NCI-H146 treated with DMSO at 0.1 percent for 48 hours (cell line): ENCODE measurements at regions not wholly inside any gene's neighbourhood (a gene's known extent, or its start where the extent isn't known, plus 50 kb on each side); places are given as distances from the start of the nearest gene placed in this dataset.
A peak's percentile ranks its signal among the peaks of the same experiment; 100 is the strongest.
"Not testable (repeated sequence)": the region's sequence is repeated elsewhere in the genome, so short reads cannot be mapped to it uniquely, and the experiment has no call there.

ENCODE experiments used
- DNase-seq: peaks from one replicate; lab custom pipeline; 2025; ENCODE audit not compliant: unreplicated experiment; lab: John Stamatoyannopoulos, UW

- no peak for DNase-seq
These were observed 195.7 kb downstream of the IGLL1 start for GRCh38 chr22:23384431-23384830.

DNA sequence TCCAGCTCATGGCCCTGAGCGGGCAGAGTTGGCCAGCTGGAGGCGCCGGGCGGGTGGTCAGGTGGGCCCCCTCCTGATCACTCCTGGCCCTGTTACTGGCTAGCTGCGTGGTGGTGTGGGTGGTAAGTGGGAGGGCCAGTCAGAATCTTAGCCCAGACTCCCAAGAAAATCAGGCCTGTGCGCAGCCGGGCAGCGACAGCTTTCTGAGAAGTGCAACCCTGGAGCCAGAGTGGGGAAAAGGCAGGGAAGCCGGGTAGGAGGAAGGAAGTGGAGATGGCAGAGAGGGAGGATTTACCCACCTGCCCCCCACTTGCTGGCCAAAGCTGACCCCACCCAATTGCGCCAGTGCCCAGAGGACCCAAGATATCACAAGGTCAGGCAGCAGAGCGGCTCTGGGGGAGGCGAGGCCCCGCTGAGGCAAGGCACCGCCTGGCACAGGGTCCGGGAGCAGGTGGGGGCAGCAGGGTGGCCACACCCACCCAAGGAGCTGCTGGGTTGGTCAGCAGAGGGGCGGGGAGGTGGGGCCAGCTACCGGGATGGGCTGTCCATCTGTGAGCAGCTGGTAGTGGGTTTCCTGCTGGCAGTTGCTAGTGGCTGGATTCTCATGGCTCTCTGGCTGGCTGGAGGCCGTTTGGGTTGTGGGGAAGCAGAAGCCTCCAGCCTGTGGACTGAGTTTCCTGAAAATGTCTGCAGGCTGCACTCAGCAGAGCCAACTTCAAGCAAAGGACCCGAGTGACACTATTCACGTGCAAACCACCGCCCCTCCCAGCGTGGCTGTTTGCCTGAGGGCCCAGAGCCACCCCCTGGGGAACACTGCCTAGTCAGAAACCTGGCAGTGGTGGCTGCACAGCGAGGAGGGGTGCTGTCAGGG lies 196.4 kb downstream of the IGLL1 start:
- peak; percentile 20 for DNase-seq

GRCh38 chr22:23382428-23383218 lies 197.5 kb downstream of the IGLL1 start:
- DNase-seq = no peak

DNA sequence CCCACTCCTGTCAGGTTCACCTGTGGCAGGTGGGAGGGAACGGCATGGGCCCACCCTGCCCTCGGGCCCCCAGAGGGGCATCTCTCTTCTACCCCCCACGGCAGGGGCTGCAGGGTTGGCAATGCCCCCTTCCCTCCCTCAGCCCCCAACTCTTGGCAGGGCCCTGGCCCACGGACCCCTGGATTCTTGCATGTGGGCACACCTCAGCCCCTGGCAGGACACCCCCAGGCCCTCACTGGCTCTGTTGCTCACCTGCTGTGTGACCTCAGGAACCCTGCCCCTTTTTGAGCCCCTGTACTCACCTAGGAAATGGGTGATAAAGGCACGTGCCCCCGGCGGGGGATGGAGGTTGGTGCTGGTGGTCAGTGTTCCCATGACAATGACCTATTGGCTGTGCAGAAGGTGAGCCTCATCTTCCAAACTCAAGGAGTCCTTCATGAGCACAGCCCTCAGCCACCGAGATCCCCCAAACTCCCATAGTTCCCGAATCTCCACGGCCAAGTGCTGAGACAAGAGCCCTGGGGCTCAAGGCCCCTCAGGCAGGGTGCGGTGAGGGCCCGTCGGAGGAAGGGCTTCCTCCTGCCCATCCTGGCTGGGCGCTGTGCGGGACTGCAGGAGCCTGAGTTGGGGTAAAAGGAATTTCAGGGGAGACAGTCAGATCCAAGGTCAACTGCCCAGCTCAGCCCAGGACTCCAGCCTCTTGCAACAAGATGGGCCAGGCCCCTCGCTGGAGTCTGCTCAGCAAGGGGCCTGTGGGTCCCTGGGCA lies 198.2 kb downstream of the IGLL1 start:
- no peak for DNase-seq

- no peak for DNase-seq
These were observed 199.2 kb downstream of the IGLL1 start for GRCh38 chr22:23380911-23381310.

GRCh38 chr22:23380230-23380573 lies 199.9 kb downstream of the IGLL1 start:
- no peak for DNase-seq

- not testable (repeated sequence) for DNase-seq
These were observed 199.4 kb downstream of the BCR start for GRCh38 chr22:23379540-23380229.

GRCh38 chr22:23377767-23378166 lies 197.5 kb downstream of the BCR start:
- no peak for DNase-seq

- peak; percentile 4 for DNase-seq
These were observed 195.9 kb downstream of the BCR start for GRCh38 chr22:23376256-23376655.

GRCh38 chr22:23375031-23375827 lies 194.9 kb downstream of the BCR start:
- no peak for DNase-seq

DNA sequence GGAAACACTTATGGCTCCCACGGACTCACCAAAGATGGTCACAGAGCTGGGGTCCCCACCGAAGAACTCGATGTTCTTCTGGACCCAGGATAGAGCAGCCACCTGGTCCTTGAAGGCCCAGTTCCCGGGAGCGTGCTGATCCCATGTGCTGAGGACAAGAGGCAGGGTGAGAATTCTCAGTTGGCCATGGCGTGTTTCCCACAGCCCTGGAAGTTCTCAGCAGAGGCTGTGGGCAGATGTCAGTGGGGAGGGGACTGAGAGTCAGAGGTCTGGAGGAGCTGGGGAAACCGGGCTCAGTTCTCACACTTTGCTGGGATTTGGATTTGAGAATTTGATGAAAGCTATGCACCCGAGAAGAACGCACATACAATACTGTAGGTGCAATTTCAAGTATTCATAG lies 193.3 kb downstream of the BCR start:
- no peak for DNase-seq

DNA sequence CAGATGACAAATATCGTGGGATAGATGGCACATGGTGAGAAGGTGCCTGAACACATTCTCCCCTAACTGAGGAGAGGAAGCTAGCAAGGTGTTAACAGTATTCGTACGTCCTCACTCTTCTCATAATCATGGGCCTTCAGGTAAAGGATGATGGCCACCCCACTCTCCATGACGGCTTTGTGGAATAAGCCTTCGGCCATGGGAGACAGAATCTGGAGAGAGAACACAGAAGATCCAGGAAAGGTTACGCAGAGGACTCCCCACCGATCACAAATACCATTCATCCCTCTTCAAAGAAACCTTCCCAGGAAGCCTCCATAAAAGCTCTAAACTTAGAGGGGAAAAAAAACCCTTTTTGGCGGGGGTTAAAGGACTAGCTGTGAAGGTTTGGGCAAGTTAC lies 189.9 kb downstream of the BCR start:
- DNase-seq = no peak

DNA sequence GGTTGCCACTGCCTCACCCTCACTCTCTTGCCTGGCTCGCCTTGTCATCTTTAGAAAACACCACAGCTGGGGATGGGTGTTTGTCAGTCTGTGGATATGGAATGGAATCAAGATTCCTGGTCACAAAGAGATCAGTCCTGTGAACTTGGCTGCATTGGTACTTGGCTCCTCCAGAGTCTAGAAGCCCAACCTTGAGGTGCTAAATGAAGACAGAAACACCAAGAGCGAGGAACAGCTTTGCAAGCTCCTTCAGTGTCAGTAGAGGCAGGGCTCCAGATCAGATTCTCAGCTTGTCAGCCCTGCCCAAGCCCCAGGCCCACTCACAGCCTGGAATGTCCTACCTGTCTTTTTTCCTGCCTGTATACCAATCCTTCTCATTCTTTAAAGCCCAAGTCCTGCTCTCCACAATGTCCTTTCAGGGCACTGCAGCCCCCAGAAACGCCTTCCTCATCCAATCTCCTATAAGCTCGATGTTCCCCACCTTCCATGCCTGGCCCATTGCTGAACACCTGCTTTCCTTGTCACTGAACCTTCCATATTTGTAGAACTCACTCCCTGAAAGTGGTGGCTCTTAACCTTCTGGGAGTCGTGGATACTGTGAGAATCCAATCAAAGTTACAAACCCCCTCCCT lies 188.9 kb downstream of the BCR start:
- no peak for DNase-seq
